Cardiac muscle cell (in vitro differentiated cells and primary cell): ENCODE measurements at regions not wholly inside any gene's neighbourhood (a gene's known extent, or its start where the extent isn't known, plus 50 kb on each side); places are given as distances from the start of the nearest gene placed in this dataset.

ENCODE experiments used
- DNase-seq, 2 donors: peaks; one replicate each; pipeline versions ENCODE4 v3.0.0 to v3.0.0-alpha.2; 2010 to 2017; ENCODE audit warnings: low read depth in 1 of 2, low spot score in 1 of 2
- H3K27ac ChIP-seq: fragments of 200-600 bp; sonication (generic); 2 replicates; pipeline ENCODE4 v1.5.1; 2016
- H3K27me3 ChIP-seq: fragments of 200-600 bp; sonication (generic); 2 replicates; pipeline ENCODE4 v1.6.0; 2016; ENCODE audit warnings: control low read depth
- H3K36me3 ChIP-seq: fragments of 200-600 bp; sonication (generic); 2 replicates; pipeline ENCODE4 v1.5.1; 2016; ENCODE audit warnings: control low read depth
- H3K4me1 ChIP-seq: fragments of 200-600 bp; sonication (generic); 2 replicates; pipeline ENCODE4 v1.8.1; 2017; ENCODE audit warnings: low read depth, mild to moderate bottlenecking, mixed run types
- H3K4me3 ChIP-seq: fragments of 200-600 bp; sonication (generic); 2 replicates; pipeline ENCODE4 v1.5.1; 2016; ENCODE audit warnings: mild to moderate bottlenecking
- H3K9me3 ChIP-seq: fragments of 200-600 bp; sonication (generic); 2 replicates; pipeline ENCODE4 v1.5.1; 2017; ENCODE audit warnings: low read depth, mild to moderate bottlenecking, control low read depth
- TF ChIP-seq, protein P1 (sequence below): IDR thresholded peaks from 2 replicates; pipeline ENCODE4 v1.5.1; 2012; ENCODE audit warnings: low read depth, mild to moderate bottlenecking, low read length

DNA sequence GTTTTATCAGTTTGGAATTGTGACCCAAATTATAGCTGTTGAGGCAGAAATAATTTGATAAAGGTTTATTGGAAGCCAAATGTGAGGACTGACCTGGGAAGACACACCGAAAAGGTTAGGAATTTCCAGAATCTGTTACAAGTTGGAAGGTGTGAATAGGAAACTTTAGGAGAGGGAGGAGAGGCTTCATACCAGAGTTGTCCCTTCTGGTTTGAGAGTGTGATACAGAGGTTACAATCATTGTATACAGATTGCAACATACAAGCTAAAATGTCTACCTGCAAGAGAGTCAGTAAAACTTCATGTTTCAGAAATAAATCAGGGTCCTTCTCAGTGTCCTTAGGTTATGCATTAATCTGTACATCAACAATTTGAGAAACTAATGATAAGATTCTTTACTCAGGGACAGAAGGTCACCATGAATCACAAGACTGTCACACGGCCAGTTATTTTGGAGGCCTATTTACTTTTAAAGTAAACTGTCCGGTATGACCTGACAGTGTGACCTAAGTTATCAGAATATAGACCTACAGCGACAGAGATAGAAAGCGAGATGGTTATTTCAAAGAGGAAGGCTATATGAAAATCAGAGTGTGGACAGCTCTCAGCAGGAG, 204.9 kb upstream of the CTNND2 start:
- Histone ChIP-seq H3K9me3 (no peaks in the 10 kb centered on the region), H3K27ac (no peak overlapping the region), H3K36me3 (no peaks in the 10 kb centered on the region), H3K4me3 (no peak overlapping the region), H3K4me1 (peaks cover 4% of the 10 kb centered on the region), H3K27me3 (no peaks in the 10 kb centered on the region)
- TF ChIP-seq, protein P1, sequence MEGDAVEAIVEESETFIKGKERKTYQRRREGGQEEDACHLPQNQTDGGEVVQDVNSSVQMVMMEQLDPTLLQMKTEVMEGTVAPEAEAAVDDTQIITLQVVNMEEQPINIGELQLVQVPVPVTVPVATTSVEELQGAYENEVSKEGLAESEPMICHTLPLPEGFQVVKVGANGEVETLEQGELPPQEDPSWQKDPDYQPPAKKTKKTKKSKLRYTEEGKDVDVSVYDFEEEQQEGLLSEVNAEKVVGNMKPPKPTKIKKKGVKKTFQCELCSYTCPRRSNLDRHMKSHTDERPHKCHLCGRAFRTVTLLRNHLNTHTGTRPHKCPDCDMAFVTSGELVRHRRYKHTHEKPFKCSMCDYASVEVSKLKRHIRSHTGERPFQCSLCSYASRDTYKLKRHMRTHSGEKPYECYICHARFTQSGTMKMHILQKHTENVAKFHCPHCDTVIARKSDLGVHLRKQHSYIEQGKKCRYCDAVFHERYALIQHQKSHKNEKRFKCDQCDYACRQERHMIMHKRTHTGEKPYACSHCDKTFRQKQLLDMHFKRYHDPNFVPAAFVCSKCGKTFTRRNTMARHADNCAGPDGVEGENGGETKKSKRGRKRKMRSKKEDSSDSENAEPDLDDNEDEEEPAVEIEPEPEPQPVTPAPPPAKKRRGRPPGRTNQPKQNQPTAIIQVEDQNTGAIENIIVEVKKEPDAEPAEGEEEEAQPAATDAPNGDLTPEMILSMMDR = no peak
- DNase-seq = no peak

DNA sequence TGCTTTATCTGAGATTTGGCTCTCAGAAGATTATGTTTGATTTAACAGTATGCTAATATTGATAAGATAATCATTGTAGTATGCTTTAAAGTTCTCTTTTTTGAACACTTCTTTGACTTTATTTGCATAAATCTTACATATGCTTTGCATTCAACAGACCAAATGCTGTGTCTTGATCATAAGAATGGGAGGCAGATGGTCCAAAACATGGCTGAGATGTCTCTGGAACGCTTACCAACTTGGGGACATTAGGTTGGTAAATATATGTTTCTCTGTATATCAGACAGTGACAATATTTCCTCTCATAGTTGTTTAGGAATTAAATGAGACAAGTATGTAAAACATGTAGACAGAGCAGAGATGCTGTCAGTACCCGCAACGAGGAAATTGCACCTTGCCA, 197.9 kb upstream of the CTNND2 start:
- Histone ChIP-seq H3K9me3 (no peaks in the 10 kb centered on the region), H3K4me3 (no peak overlapping the region), H3K4me1 (no peaks in the 10 kb centered on the region), H3K36me3 (no peaks in the 10 kb centered on the region), H3K27me3 (no peaks in the 10 kb centered on the region), H3K27ac (no peak overlapping the region)
- no peak for DNase-seq
- TF ChIP-seq, protein P1 = no peak

DNA sequence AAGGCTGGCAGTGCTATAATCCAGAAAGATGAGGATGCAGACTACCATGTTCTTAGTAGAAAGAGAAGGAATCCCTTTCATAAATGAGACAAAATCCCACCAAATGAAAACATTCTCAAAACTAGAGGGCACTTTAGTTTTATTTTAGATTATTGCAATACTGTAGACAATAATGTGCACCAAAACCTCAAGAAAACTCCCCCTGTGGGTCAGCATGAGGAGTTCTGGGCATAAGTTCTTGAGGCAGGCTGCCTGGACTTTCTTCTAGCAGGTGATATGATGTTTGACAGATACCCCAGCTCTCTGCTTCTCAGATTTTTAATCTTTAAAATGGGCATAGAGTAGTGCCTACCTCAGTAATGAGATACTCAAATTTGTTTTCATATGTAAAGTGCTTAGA, 196.3 kb upstream of the CTNND2 start:
- Histone ChIP-seq H3K4me3 (no peak overlapping the region), H3K9me3 (no peaks in the 10 kb centered on the region), H3K4me1 (no peaks in the 10 kb centered on the region), H3K27ac (no peak overlapping the region), H3K36me3 (no peaks in the 10 kb centered on the region), H3K27me3 (no peaks in the 10 kb centered on the region)
- TF ChIP-seq, protein P1 = no peak
- no peak for DNase-seq

DNA sequence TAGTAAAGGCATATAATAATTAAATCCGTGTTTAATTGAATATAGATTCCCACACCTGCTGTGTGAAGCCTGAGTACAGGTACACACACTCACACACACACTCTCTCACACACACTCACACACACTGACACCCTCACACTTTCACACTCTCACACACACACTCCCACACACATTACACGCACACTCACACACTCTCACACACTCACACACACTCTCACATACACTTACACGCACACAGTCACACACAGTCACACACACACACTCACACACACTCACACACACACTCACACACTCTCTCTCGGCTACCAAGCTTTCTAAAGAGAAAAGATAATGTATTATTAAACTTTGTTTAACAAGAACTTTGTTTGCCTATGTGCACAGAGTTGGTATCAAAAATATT, 195.1 kb upstream of the CTNND2 start:
- no peaks in the 10 kb centered on the region for H3K27me3 ChIP-seq
- H3K9me3 ChIP-seq = no peaks in the 10 kb centered on the region
- H3K27ac ChIP-seq = no peak overlapping the region
- H3K36me3 ChIP-seq = no peaks in the 10 kb centered on the region
- no peaks in the 10 kb centered on the region for H3K4me1 ChIP-seq
- H3K4me3 ChIP-seq = no peak overlapping the region
- no peak for DNase-seq
- TF ChIP-seq, protein P1 = no peak

DNA sequence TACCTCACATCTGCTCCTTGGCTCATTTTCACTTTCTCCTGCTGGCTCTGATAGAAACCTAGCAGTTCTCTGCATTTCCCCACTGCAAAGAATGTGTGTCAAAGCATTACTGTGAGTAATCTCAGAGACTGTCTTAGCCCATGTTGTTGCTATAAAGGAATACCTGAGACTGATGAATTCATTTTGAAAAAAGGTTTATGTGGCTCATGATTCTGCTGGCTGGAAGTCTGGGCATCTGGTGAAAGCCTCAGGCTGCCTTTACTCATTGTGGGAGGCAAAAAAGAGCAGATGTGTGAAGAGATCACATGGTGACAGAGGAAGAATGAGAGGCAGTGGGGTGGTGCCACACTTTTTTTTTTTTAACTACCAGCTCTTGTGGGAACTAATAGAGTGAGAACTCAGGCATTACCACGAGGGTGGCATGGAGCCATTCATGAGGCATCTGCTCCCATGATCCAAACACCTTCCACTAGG, 191.6 kb upstream of the CTNND2 start:
- no peak overlapping the region for H3K27ac ChIP-seq
- no peak for DNase-seq
- TF ChIP-seq, protein P1 = no peak
- no peaks in the 10 kb centered on the region for H3K27me3 ChIP-seq
- H3K4me1 ChIP-seq = no peaks in the 10 kb centered on the region
- H3K36me3 ChIP-seq = no peaks in the 10 kb centered on the region
- H3K9me3 ChIP-seq = no peaks in the 10 kb centered on the region
- H3K4me3 ChIP-seq = no peak overlapping the region
